SK-N-SH (cell line): ENCODE measurements at regions not wholly inside any gene's neighbourhood (a gene's known extent, or its start where the extent isn't known, plus 50 kb on each side); places are given as distances from the start of the nearest gene placed in this dataset.

Experiments
- CTCF ChIA-PET: fragments of 300-600, 350-600 bp; formaldehyde crosslinking; extraction: SDS; loops from one replicate; lab custom pipeline; 2021; lab: Yijun Ruan, JAX
- POLR2A ChIA-PET: fragments of 350-600 bp; sonication (Branson Sonifier 250); formaldehyde crosslinking; extraction: SDS; loops from one replicate; lab custom pipeline; 2020; ENCODE audit warnings: antibody characterized with exemption, inconsistent platforms; lab: Yijun Ruan, JAX
- DNase-seq: peaks from one replicate; pipeline ENCODE4 v3.0.0; 2012
- H2AFZ ChIP-seq: fragments of 200-600 bp; sonication (generic); 2 replicates; pipeline ENCODE4 v1.8.1; 2016; ENCODE audit warnings: antibody characterized with exemption, mild to moderate bottlenecking, low read depth
- H3F3A ChIP-seq: fragments of 200-600 bp; sonication (generic); replicated peaks from 2 replicates; pipeline ENCODE3; 2016; ENCODE audit warnings: antibody characterized with exemption, mild to moderate bottlenecking; ENCODE audit not compliant: insufficient read depth
- H3K27ac ChIP-seq, 2 experiments: fragments of 200-500 bp in 1 of 2; fragments of 200-600 bp in 1 of 2; sonication (Bioruptor generic) in 1 of 2; sonication (generic), shearing (Covaris generic) in 1 of 2; 2 replicates each; pipeline versions ENCODE4 v1.5.1 to v1.6.1; 2014 to 2016; ENCODE audit warnings: low read depth in 2 of 2, inconsistent platforms in 1 of 2, low read length in 1 of 2, mild to moderate bottlenecking in 1 of 2, mixed read lengths in 1 of 2
- H3K27me3 ChIP-seq: fragments of 200-600 bp; sonication (generic), shearing (Covaris generic); 2 replicates; pipeline ENCODE4 v1.6.1; 2016; ENCODE audit warnings: mixed run types; ENCODE audit not compliant: insufficient read depth
- H3K36me3 ChIP-seq, 2 experiments: fragments of 200-500 bp in 1 of 2; fragments of 200-600 bp in 1 of 2; sonication (Bioruptor generic) in 1 of 2; sonication (generic) in 1 of 2; replicated peaks in 1 of 2; 2 replicates each; pipeline versions ENCODE3 to v1.5.1; 2014 to 2016; ENCODE audit warnings: low read length in 1 of 2, mild to moderate bottlenecking in 1 of 2; ENCODE audit not compliant: insufficient read depth in 2 of 2, control insufficient read depth in 1 of 2
- H3K4me1 ChIP-seq, 2 experiments: fragments of 200-500 bp in 1 of 2; fragments of 200-600 bp in 1 of 2; sonication (Bioruptor generic) in 1 of 2; sonication (generic), shearing (Covaris generic) in 1 of 2; 2 replicates each; pipeline versions ENCODE4 v1.5.1 to v1.6.1; 2014 to 2016; ENCODE audit warnings: low read depth in 1 of 2, low read length in 1 of 2, mixed run types in 1 of 2; ENCODE audit not compliant: insufficient read depth in 2 of 2, control insufficient read depth in 1 of 2
- H3K4me2 ChIP-seq: fragments of 200-600 bp; sonication (generic), shearing (Covaris generic); 2 replicates; pipeline ENCODE4 v1.6.1; 2017; ENCODE audit warnings: mixed run types
- H3K4me3 ChIP-seq, 2 experiments: fragments of 200-500 bp in 1 of 2; fragments of 200-600 bp in 1 of 2; sonication (Bioruptor generic) in 1 of 2; sonication (generic), shearing (Covaris generic) in 1 of 2; 2 replicates each; pipeline versions ENCODE4 v1.5.1 to v1.8.1; 2014 to 2016; ENCODE audit warnings: low read depth in 2 of 2, inconsistent platforms in 1 of 2, low read length in 1 of 2, mild to moderate bottlenecking in 1 of 2, mixed read lengths in 1 of 2, moderate library complexity in 1 of 2
- H3K79me2 ChIP-seq: fragments of 200-600 bp; sonication (generic); 2 replicates; pipeline ENCODE4 v1.8.1; 2017; ENCODE audit warnings: mild to moderate bottlenecking; ENCODE audit not compliant: insufficient read depth
- H3K9ac ChIP-seq: fragments of 200-600 bp; sonication (generic); 2 replicates; pipeline ENCODE4 v1.6.1; 2017; ENCODE audit warnings: mixed run types
- H3K9me2 ChIP-seq: fragments of 200-600 bp; sonication (generic); 2 replicates; pipeline ENCODE4 v1.6.1; 2017; ENCODE audit warnings: mixed run types
- H3K9me3 ChIP-seq: fragments of 200-600 bp; sonication (generic); 2 replicates; pipeline ENCODE4 v1.6.1; 2017; ENCODE audit warnings: mixed run types, mild to moderate bottlenecking, moderate library complexity
- H4K20me1 ChIP-seq: fragments of 200-600 bp; sonication (generic); 2 replicates; pipeline ENCODE4 v1.6.1; 2017; ENCODE audit warnings: mild to moderate bottlenecking, mixed run types; ENCODE audit not compliant: insufficient read depth
- ELF1 ChIP-seq: IDR thresholded peaks from 2 replicates; pipeline ENCODE4 v1.4.0; 2012
- EP300 ChIP-seq, 2 experiments: IDR thresholded peaks; 2 replicates each; pipeline versions ENCODE4 v1.4.0 to v1.6.1; 2012; ENCODE audit warnings: borderline replicate concordance in 1 of 2, low read depth in 1 of 2, low read length in 1 of 2
- FOSL2 ChIP-seq: IDR thresholded peaks from 2 replicates; pipeline ENCODE4 v1.4.0; 2012; ENCODE audit warnings: low read depth, mild to moderate bottlenecking, moderate library complexity, borderline replicate concordance
- FOXM1 ChIP-seq: IDR thresholded peaks from 2 replicates; pipeline ENCODE4 v1.4.0; 2012; ENCODE audit warnings: low read depth, mild to moderate bottlenecking
- MAX ChIP-seq: IDR thresholded peaks from 2 replicates; pipeline ENCODE4 v1.4.0; 2012; ENCODE audit warnings: low read depth
- MXI1 ChIP-seq: IDR thresholded peaks from 2 replicates; pipeline ENCODE4 v1.6.1; 2012; ENCODE audit warnings: mild to moderate bottlenecking, low read depth, low read length, improper control_type of control experiment
- NFIC ChIP-seq: IDR thresholded peaks from 2 replicates; pipeline ENCODE4 v1.4.0; 2012; ENCODE audit warnings: borderline replicate concordance
- NRF1 ChIP-seq: IDR thresholded peaks from 2 replicates; pipeline ENCODE4 v1.6.1; 2012; ENCODE audit warnings: low read depth, mild to moderate bottlenecking, low read length
- PBX3 ChIP-seq: IDR thresholded peaks from 2 replicates; pipeline ENCODE4; 2012
- POLR2AphosphoS5 ChIP-seq: IDR thresholded peaks from 2 replicates; pipeline ENCODE4 v1.6.1; 2012; ENCODE audit warnings: low read depth, low read length
- RAD21 ChIP-seq: IDR thresholded peaks from 2 replicates; pipeline ENCODE4 v1.6.1; 2012; ENCODE audit warnings: mild to moderate bottlenecking, low read length
- RCOR1 ChIP-seq: fragments of 150-350 bp; IDR thresholded peaks from 2 replicates; pipeline ENCODE4 v1.6.1; 2017; ENCODE audit warnings: antibody characterized with exemption, low read length
- RFX5 ChIP-seq: IDR thresholded peaks from 2 replicates; pipeline ENCODE4 v1.6.1; 2012; ENCODE audit warnings: mild to moderate bottlenecking, improper control_type of control experiment, low read length
- SIN3A ChIP-seq: IDR thresholded peaks from 2 replicates; pipeline ENCODE4 v1.6.1; 2012; ENCODE audit warnings: low read depth, mild to moderate bottlenecking, low read length, moderate library complexity, borderline replicate concordance
- SMC3 ChIP-seq: IDR thresholded peaks from 2 replicates; pipeline ENCODE4 v1.6.1; 2012; ENCODE audit warnings: low read depth, low read length, improper control_type of control experiment
- TAF1 ChIP-seq: IDR thresholded peaks from 2 replicates; pipeline ENCODE4 v1.6.1; 2012; ENCODE audit warnings: low read depth, mild to moderate bottlenecking, low read length, moderate library complexity, borderline replicate concordance
- TCF12 ChIP-seq: IDR thresholded peaks from 2 replicates; pipeline ENCODE4 v1.4.0; 2012
- USF1 ChIP-seq: IDR thresholded peaks from 2 replicates; pipeline ENCODE4 v1.4.0; 2012; ENCODE audit warnings: low read depth, borderline replicate concordance
- USF2 ChIP-seq: fragments of 150-350 bp; IDR thresholded peaks from 2 replicates; pipeline ENCODE4 v1.6.1; 2017; ENCODE audit warnings: antibody characterized with exemption, low read length, low read depth, borderline replicate concordance
- YY1 ChIP-seq: IDR thresholded peaks from 2 replicates; pipeline ENCODE4 v1.4.0; 2012; ENCODE audit warnings: low read depth, mild to moderate bottlenecking
- ZBTB33 ChIP-seq: IDR thresholded peaks from 2 replicates; pipeline ENCODE4 v1.4.0; 2012; ENCODE audit warnings: low read depth, borderline replicate concordance
- WGBS: methylation state at CpG from one replicate; pipeline ENCODE4 v1.1.6; 2017; ENCODE audit warnings: low lambda C conversion rate; 5-methylcytosine and 5-hydroxymethylcytosine counted together

- H3K9me3 ChIP-seq: 0 out of 2 replicates have a peak, but pooled peaks cover 4% of the 10 kb centered on the region
- H2AFZ ChIP-seq: no peak overlapping the region
- no peak overlapping the region for H3K4me2 ChIP-seq
- no peaks in the 10 kb centered on the region for H3F3A ChIP-seq
- no peak overlapping the region for H3K27ac ChIP-seq
- no peak overlapping the region for H3K4me3 ChIP-seq
- DNase-seq: no peak
- no peaks in the 10 kb centered on the region for H4K20me1 ChIP-seq
- CTCF ChIA-PET: interaction anchor here (1.1 kb wide), 1 partner anchor 159 kb away, joined by 3 read pairs; no protein-coding TSS in a partner anchor
- POLR2A ChIA-PET: no interaction called here
- no peaks in the 10 kb centered on the region for H3K79me2 ChIP-seq
- 82% methylated on average over 7 of the region's 7 CpGs for WGBS
- H3K9me2 ChIP-seq: no peaks in the 10 kb centered on the region
- H3K36me3 ChIP-seq: no peaks in the 10 kb centered on the region
- no peaks in the 10 kb centered on the region for H3K27me3 ChIP-seq
- no peak overlapping the region for H3K9ac ChIP-seq
- H3K4me1 ChIP-seq: no peaks in the 10 kb centered on the region
- TF ChIP-seq YY1 (no peak), PBX3 (no peak), MXI1 (no peak), NRF1 (no peak), USF2 (no peak)
- TF ChIP-seq, all 33 proteins: peak for 0
These were observed 102.7 kb upstream of the PLEKHA5 start for GRCh38 chr12:19026614-19027488.

- Histone ChIP-seq H3K9ac (no peak overlapping the region), H3K4me1 (no peaks in the 10 kb centered on the region), H4K20me1 (no peaks in the 10 kb centered on the region), H3K9me3 (0 out of 2 replicates have a peak, but pooled peaks cover 4% of the 10 kb centered on the region), H3K27ac (no peak overlapping the region), H3K27me3 (no peaks in the 10 kb centered on the region), H2AFZ (no peak overlapping the region), H3K4me2 (no peak overlapping the region), H3K79me2 (no peaks in the 10 kb centered on the region), H3K9me2 (no peaks in the 10 kb centered on the region), H3K4me3 (no peak overlapping the region), H3F3A (no peaks in the 10 kb centered on the region), H3K36me3 (no peaks in the 10 kb centered on the region)
- ChIA-PET POLR2A (no interaction called here), CTCF (no interaction called here)
- no peak for DNase-seq
- WGBS: 65% methylated on average over 4 of the region's 4 CpGs
- TF ChIP-seq SIN3A: no peak
- TF ChIP-seq EP300 (IDR thresholded peaks at IDR 0.05; ENCODE audit: borderline replicate concordance in 1 of 2, low read depth in 1 of 2, low read length in 1 of 2): no peak
- no peak for TF ChIP-seq RAD21
- TF ChIP-seq MXI1: no peak
- no peak for TF ChIP-seq FOSL2
- TF ChIP-seq PBX3: no peak
- no peak for TF ChIP-seq TAF1
- no peak for TF ChIP-seq RCOR1
- no peak for TF ChIP-seq MAX
- no peak for TF ChIP-seq FOXM1
- TF ChIP-seq POLR2AphosphoS5: no peak
- no peak for TF ChIP-seq SMC3
- TF ChIP-seq ZBTB33: no peak
- TF ChIP-seq USF1: no peak
- no peak for TF ChIP-seq NRF1
- TF ChIP-seq NFIC: no peak
- TF ChIP-seq RFX5: no peak
- TF ChIP-seq ELF1: no peak
- no peak for TF ChIP-seq TCF12
These were observed 99.4 kb upstream of the PLEKHA5 start for GRCh38 chr12:19030180-19030579.
